Esophagus mucosa (tissue), 1 donor: ENCODE measurements at regions not wholly inside any gene's neighbourhood (a gene's known extent, or its start where the extent isn't known, plus 50 kb on each side); places are given as distances from the start of the nearest gene placed in this dataset.
"Not testable (repeated sequence)": the region's sequence is repeated elsewhere in the genome, so short reads cannot be mapped to it uniquely, and the experiment has no call there.

ENCODE experiments used
- ATAC-seq: fragments of 200-7000 bp; cut with Tn5 transposase; one replicate; pipeline ENCODE4 v1.9.1; 2020
- donor health status: DM: yes; HTN: yes; CAD: no.

GRCh38 chrX:95995583-95995982 lies 689.1 kb upstream of the DIAPH2 start:
- ATAC-seq = no peak

DNA sequence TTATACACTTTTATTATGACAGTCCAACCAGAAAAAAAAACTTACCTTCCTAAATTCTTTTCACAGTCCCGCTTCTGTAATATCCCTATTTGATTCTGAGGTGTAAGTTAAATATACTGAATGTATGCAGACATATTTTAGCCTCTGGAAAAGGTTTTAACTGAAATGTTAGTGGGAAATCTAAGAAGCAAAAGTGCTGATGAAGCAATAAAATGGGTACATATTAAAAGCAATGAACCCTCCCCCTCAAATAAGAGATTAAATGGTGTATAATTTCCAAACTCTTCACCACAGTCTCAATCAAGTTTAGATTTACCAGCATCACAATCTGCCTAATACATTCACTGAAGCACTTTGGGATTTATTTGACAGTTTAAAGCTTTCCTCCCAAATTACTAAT lies 688.3 kb upstream of the DIAPH2 start:
- no peak for ATAC-seq

GRCh38 chrX:96002431-96002830 lies 682.2 kb upstream of the DIAPH2 start:
- ATAC-seq = no peak

DNA sequence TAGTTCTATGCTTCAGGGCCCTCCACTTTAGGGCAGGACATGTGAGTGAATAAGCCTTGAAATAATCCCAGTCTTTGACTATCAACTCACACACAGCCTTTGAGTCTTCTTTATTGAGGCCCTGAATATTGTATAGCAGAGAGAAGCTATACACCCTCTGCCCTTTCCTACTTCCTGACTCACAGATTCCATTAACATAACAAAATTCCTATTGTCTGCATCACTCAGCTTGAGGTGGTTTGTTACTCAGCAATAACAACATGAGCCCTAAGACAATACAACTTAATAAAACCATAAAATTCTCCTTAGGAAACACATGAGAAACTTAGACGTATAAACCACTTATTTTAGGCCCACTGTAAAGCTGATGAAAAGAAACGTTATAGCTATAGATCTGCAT lies 680.3 kb upstream of the DIAPH2 start:
- ATAC-seq = no peak

DNA sequence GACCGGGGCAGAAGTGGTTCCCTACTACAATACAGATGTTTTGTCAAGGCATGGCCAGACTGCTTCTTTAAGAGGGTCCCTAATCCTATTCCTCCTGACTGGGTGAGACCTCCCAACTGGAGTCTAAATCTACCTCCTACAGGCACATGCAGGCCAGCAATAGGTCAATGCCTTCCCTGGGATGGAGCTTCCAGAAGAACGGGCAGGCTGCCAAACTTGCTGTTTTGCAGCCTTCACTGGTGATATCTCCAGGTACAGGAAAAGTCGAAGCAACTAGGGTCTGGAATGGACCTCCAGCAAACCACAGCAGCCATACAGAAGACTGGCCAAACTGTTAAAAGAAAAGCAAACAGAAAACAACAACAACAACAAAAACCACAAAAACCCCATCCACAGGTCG lies 678.4 kb upstream of the DIAPH2 start:
- ATAC-seq = no peak

DNA sequence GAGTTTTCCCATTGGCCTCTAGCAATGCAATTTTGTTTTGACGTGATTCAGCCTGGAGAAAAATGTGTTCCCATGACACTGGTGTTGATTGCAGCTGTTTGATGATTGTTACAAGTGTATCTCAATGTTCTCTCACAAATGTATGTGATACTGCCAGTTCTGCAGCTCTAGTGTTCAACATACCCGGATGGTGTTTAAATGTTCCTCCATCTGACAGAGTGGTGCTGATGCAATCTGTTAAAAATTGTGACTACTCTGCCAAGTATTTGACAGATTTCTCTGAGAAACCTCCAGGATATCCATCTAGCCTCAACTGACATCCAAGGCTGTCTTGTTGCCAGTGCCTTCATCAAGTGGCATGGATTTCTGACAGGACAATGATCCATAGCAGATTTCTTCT lies 657.2 kb upstream of the DIAPH2 start:
- no peak for ATAC-seq

- ATAC-seq = peak; percentile 55
Observed at GRCh38 chrX:96052078-96052477, 632.6 kb upstream of the DIAPH2 start.

DNA sequence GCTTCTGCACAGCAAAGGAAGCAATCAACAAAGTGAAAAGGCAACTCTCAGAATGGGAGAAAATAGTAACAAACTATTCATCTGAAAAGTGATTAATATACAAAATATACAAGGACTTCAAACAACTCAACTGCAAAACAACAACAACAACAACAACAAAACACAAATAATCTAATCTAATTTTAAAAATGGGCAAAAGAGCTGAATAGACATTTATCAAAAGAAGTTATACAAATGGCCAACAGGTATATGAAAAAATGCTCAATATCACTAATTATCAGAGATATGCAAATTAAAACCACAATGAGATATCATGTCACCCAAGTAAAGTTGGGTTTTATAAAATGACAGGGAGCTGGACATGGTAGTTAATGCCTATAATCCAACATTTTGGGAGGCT lies 602.8 kb upstream of the DIAPH2 start:
- no peak for ATAC-seq

- ATAC-seq = no peak
Observed at GRCh38 chrX:96094616-96095015, 590.0 kb upstream of the DIAPH2 start.

- no peak for ATAC-seq
Observed at GRCh38 chrX:96098471-96098870, 586.2 kb upstream of the DIAPH2 start.

- ATAC-seq = no peak
Observed at GRCh38 chrX:96102997-96103396, 581.6 kb upstream of the DIAPH2 start.

DNA sequence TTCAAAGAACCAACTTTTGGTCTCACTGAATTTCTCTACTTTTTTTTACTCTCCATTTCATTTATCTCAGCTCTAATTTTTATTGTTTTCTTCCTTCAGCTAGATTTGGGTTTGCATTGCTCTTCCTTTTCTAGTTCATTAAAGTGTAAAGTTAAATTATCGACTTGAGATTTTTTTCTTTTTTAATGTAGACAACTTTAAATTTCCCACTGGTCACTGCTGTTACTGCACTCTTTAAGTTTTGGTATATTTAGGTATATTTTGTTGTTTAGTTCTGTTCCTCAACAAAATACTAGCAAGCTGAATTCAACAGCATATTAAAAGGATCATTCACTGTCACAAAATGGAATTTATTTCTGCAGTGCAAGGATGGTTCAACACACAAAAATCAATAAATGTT lies 572.0 kb upstream of the DIAPH2 start:
- no peak for ATAC-seq

- ATAC-seq = no peak
Observed at GRCh38 chrX:96126182-96126581, 558.5 kb upstream of the DIAPH2 start.

- ATAC-seq = not testable (repeated sequence)
Observed at GRCh38 chrX:96128058-96128457, 556.6 kb upstream of the DIAPH2 start.

- no peak for ATAC-seq
Observed at GRCh38 chrX:96140796-96141195, 543.8 kb upstream of the DIAPH2 start.

- no peak for ATAC-seq
Observed at GRCh38 chrX:96147681-96148080, 537.0 kb upstream of the DIAPH2 start.

DNA sequence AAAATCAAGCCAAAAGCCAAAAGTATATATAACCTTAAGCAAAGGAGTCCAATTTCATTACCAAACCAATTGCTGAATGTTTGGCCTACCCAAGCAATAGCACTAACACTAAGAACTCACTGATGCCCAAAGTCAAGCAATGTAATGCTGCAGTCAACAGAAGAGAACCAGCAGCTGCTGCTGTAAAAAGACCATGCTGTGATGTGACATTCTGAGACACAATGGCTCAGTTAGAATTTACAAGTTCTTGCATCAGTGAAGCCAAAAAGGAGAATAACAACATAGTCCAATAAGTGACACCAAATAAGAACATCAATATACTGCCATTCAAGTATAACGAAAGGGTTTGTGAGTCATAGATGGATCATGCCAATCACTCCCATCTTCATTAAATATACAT lies 514.0 kb upstream of the DIAPH2 start:
- no peak for ATAC-seq

DNA sequence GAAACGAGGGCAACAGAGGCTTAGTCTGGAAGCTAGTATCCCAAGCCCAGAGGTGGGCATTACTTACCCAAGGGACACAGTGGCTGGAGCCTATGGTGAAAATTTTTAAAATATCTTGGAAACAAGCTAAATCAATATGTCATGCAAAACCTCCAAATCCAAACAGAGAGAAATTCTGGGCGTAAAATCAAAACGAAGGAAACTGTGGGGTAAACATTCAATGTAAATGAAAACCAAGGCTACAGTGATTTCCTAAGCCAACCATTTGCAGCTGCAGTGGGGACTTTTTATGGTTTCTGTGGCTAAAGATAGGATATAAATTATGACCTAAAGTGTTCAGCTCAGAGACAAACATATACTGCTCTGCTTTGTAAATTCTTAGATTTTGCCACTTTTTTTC lies 507.7 kb upstream of the DIAPH2 start:
- no peak for ATAC-seq

DNA sequence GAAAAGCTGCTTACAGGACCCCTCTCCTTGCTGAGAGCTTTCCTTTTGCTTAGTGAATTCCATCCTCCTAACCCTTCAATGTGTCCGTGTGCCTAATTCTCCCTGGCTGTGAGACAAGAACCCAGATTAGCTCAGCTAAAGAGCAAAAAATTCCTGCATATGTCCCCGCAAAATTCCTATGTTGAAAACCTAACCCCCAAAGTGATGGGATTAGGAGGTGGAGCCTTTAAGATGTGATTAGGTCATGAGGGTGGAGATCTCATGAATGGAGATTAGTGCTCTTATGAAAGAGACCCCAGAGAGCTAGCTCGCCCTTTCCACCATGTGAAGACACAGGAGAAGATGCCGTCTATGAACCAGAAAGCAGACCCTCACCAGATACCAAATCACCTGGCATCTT lies 503.0 kb upstream of the DIAPH2 start:
- ATAC-seq = no peak

DNA sequence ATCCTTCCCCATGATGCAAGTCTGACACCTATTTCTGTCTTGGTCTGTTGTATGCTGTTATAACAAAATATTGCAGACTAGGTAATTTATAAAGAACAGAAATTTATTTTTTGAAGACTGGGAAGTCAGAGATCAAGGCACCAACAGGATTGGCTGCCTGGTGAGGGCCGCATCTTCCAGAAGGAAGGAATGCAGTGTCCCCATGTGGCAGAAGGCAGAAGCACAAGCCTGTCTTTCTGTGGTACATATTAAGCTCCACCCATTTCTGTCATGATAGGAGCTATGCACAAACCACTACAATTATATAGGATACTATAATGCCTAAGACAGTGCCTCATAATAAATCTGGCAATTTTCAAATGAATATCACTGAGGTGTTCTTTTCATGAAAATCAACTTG lies 502.3 kb upstream of the DIAPH2 start:
- peak; percentile 63 for ATAC-seq

GRCh38 chrX:96183391-96183790 lies 501.3 kb upstream of the DIAPH2 start:
- ATAC-seq = no peak

- no peak for ATAC-seq
Observed at GRCh38 chrX:96183843-96184242, 500.8 kb upstream of the DIAPH2 start.

GRCh38 chrX:96204928-96205327 lies 479.7 kb upstream of the DIAPH2 start:
- no peak for ATAC-seq

DNA sequence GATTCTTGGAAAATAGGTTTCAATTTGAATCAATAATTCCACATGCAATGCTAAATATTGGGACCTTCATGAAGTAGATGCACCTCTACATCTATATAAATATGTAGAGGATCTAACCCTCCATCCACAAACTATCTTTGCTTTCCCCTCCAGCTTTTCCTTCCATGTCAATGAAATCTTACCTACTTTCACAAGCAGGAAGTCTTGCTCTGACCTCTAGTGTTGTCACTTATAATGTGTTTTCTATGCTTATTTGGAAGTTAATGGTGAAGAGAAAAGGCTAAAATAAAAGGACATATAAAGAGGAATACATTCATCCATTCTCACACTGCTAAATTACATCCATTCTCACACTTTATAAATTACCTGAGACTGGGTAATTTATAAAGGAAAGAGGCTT lies 472.7 kb upstream of the DIAPH2 start:
- no peak for ATAC-seq

- not testable (repeated sequence) for ATAC-seq
Observed at GRCh38 chrX:96214681-96215080, 470.0 kb upstream of the DIAPH2 start.

GRCh38 chrX:96224279-96224678 lies 460.4 kb upstream of the DIAPH2 start:
- no peak for ATAC-seq
